Keratinocyte (primary cell): ENCODE measurements at regions not wholly inside any gene's neighbourhood (a gene's known extent, or its start where the extent isn't known, plus 50 kb on each side); places are given as distances from the start of the nearest gene placed in this dataset.

ENCODE experiments used
- DNase-seq: peaks from one replicate; pipeline ENCODE4 v3.0.0-alpha.2; 2011; ENCODE audit warnings: low read depth, missing footprints, low spot score
- FAIRE-seq: peaks from 2 replicates; lab custom pipeline; 2011; peaks lifted over from hg19 to GRCh38; lab: Jason Lieb, UNC
- H2AFZ ChIP-seq: 2 replicates; pipeline ENCODE4 v1.6.0; 2012; ENCODE audit warnings: low read length, control low read depth, inconsistent platforms; ENCODE audit not compliant: control insufficient read depth
- H3K27ac ChIP-seq: 2 replicates; pipeline ENCODE4 v1.5.1; 2011; ENCODE audit warnings: low read length; ENCODE audit not compliant: control insufficient read depth, insufficient read depth
- H3K27me3 ChIP-seq: 3 replicates; pipeline ENCODE4 v1.6.0; 2011; ENCODE audit warnings: low read length; ENCODE audit not compliant: control insufficient read depth, insufficient read depth; ENCODE audit errors: extremely low read depth
- H3K36me3 ChIP-seq, 2 experiments: 2 replicates in 1 of 2; 3 replicates in 1 of 2; pipeline ENCODE4 v1.5.1; 2011; ENCODE audit warnings: low read length in 2 of 2, mild to moderate bottlenecking in 1 of 2; ENCODE audit not compliant: control insufficient read depth in 2 of 2, insufficient read depth in 2 of 2; ENCODE audit errors: extremely low read depth in 1 of 2
- H3K4me1 ChIP-seq: 3 replicates; pipeline ENCODE4 v1.5.1; 2011; ENCODE audit warnings: low read length; ENCODE audit not compliant: control insufficient read depth, insufficient read depth; ENCODE audit errors: extremely low read depth
- H3K4me2 ChIP-seq: 3 replicates; pipeline ENCODE4 v1.6.0; 2011; ENCODE audit warnings: low read depth, low read length; ENCODE audit not compliant: control insufficient read depth, insufficient read depth; ENCODE audit errors: extremely low read depth
- H3K4me3 ChIP-seq, 3 experiments: fragments of 200-600 bp in 1 of 3; sonication (generic) in 1 of 3; 2 replicates in 2 of 3; 3 replicates in 1 of 3; pipeline ENCODE4 v1.5.1; 2011 to 2016; ENCODE audit warnings: low read length in 3 of 3, mild to moderate bottlenecking in 3 of 3, control low read depth in 2 of 3, inconsistent platforms in 1 of 3, low read depth in 1 of 3, mixed read lengths in 1 of 3, mixed run types in 1 of 3, moderate library complexity in 1 of 3; ENCODE audit not compliant: control insufficient read depth in 2 of 3, insufficient read depth in 2 of 3; ENCODE audit errors: extremely low read depth in 1 of 3
- H3K79me2 ChIP-seq: 2 replicates; pipeline ENCODE4 v1.6.0; 2012; ENCODE audit warnings: low read length; ENCODE audit not compliant: control insufficient read depth, insufficient read depth
- H3K9ac ChIP-seq: 3 replicates; pipeline ENCODE4 v1.6.0; 2011; ENCODE audit warnings: low read length; ENCODE audit not compliant: control insufficient read depth, insufficient read depth; ENCODE audit errors: extremely low read depth
- H3K9me1 ChIP-seq: 3 replicates; pipeline ENCODE4 v1.6.0; 2011; ENCODE audit warnings: low read length; ENCODE audit not compliant: control insufficient read depth, insufficient read depth; ENCODE audit errors: extremely low read depth
- H3K9me3 ChIP-seq: 2 replicates; pipeline ENCODE4 v1.5.1; 2012; ENCODE audit warnings: low read depth, low read length; ENCODE audit not compliant: control insufficient read depth
- H4K20me1 ChIP-seq: 3 replicates; pipeline ENCODE4 v1.6.0; 2011; ENCODE audit warnings: low read length; ENCODE audit not compliant: control insufficient read depth, insufficient read depth; ENCODE audit errors: extremely low read depth
- CTCF ChIP-seq, 3 experiments: IDR thresholded peaks in 1 of 3; conservative IDR thresholded peaks in 1 of 3; optimal IDR thresholded peaks in 1 of 3; 2 replicates in 2 of 3; 3 replicates in 1 of 3; pipeline versions ENCODE3 to v1.5.1; 2011; ENCODE audit warnings: low read length in 3 of 3, mild to moderate bottlenecking in 3 of 3, moderate library complexity in 2 of 3, control low read depth in 1 of 3, inconsistent platforms in 1 of 3; ENCODE audit not compliant: insufficient read depth in 2 of 3; ENCODE audit errors: extremely low read depth in 1 of 3
- EZH2 ChIP-seq: IDR thresholded peaks from one replicate; pipeline ENCODE4 v1.6.1; 2012; ENCODE audit warnings: inconsistent platforms, mild to moderate bottlenecking, low read length, moderate library complexity
- dilution Hi-C: fragments of 300-500 bp; cut with MboI; formaldehyde crosslinking; loops from one replicate; pipeline ENCODE4 v1.7.0; 2020; ENCODE audit warnings: low sequenced_read_pairs; ENCODE audit not compliant: extremely low pct_ligation_motif_present

GRCh38 chr20:56702931-56703840 lies 74.1 kb downstream of the TFAP2C start:
- dilution Hi-C loops: no loop called here
- no peaks in the 10 kb centered on the region for H4K20me1 ChIP-seq

GRCh38 chr20:56706867-56707360 lies 77.8 kb downstream of the TFAP2C start:
- H3K9me1 ChIP-seq: no peaks in the 10 kb centered on the region
- no peak overlapping the region for H3K4me2 ChIP-seq
- H4K20me1 ChIP-seq: no peaks in the 10 kb centered on the region
- TF ChIP-seq EZH2 (no peak), CTCF (optimal IDR thresholded peaks at IDR 0.05 in 1 of 3, IDR thresholded peaks at IDR 0.05 in 1 of 3, conservative IDR thresholded peaks at IDR 0.05 in 1 of 3; ENCODE audit: extremely low read depth in 1 of 3, insufficient read depth in 2 of 3, low read length in 3 of 3) (no peak)
- no peaks in the 10 kb centered on the region for H3K27me3 ChIP-seq
- no peak overlapping the region for H3K9ac ChIP-seq
- H3K4me1 ChIP-seq: no peaks in the 10 kb centered on the region
- no peak overlapping the region for H3K27ac ChIP-seq
- no peaks in the 10 kb centered on the region for H3K9me3 ChIP-seq
- no peak for DNase-seq
- no peak for FAIRE-seq
- no peak overlapping the region for H2AFZ ChIP-seq
- H3K79me2 ChIP-seq: no peaks in the 10 kb centered on the region
- no peak overlapping the region for H3K4me3 ChIP-seq
- dilution Hi-C loops: no loop called here
- H3K36me3 ChIP-seq: no peaks in the 10 kb centered on the region

More at GRCh38 chr20:56702931-56703840, 74.1 kb downstream of the TFAP2C start:
- Histone ChIP-seq H3K9ac (no peak overlapping the region), H3K4me3 (no peak overlapping the region), H3K79me2 (no peaks in the 10 kb centered on the region), H3K27me3 (no peaks in the 10 kb centered on the region), H3K4me2 (no peak overlapping the region), H3K9me3 (no peaks in the 10 kb centered on the region), H2AFZ (no peak overlapping the region), H3K9me1 (no peaks in the 10 kb centered on the region), H3K27ac (no peak overlapping the region), H3K4me1 (no peaks in the 10 kb centered on the region), H3K36me3 (no peaks in the 10 kb centered on the region)
- DNase-seq: no peak
- TF ChIP-seq CTCF (optimal IDR thresholded peaks at IDR 0.05 in 1 of 3, IDR thresholded peaks at IDR 0.05 in 1 of 3, conservative IDR thresholded peaks at IDR 0.05 in 1 of 3; ENCODE audit: extremely low read depth in 1 of 3, insufficient read depth in 2 of 3, low read length in 3 of 3) (no peak), EZH2 (no peak)
- FAIRE-seq: no peak
